DOHH2 (cell line): ENCODE measurements at regions not wholly inside any gene's neighbourhood (a gene's known extent, or its start where the extent isn't known, plus 50 kb on each side); places are given as distances from the start of the nearest gene placed in this dataset.

Experiments used
- EZH2phosphoT487 ChIP-seq: fragments of 200-600 bp; sonication (generic); IDR thresholded peaks from 2 replicates; pipeline ENCODE4 v1.6.1; 2017; ENCODE audit warnings: borderline replicate concordance, mild to moderate bottlenecking, antibody characterized with exemption, low read length, moderate library complexity, mixed read lengths
- TF ChIP-seq, protein P1 (sequence below): fragments of 200-600 bp; sonication (generic); IDR thresholded peaks from one replicate; pipeline ENCODE4 v1.5.1; 2014; ENCODE audit warnings: antibody characterized with exemption, mild to moderate bottlenecking, low read depth, low read length; ENCODE audit not compliant: poor library complexity, severe bottlenecking

DNA sequence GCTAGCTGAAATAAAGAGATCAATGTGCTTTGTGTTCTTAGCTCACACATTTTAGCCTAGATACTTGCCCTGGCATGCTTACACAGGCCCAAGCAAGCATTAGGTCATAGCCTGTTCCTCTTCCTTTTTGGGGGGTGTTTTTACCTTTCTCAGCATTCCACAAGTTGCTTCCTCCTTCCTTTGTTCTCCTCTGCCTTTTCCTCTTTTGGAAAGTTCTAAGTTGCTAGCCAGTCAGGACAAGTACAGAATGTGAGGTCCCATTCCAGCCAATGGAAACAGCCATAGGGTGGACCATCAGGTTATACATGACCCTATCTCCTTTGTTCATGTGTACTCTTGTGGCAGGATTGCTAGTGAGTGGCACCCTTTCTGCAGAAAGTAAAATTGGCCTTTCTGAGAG is 154.9 kb downstream of the RASSF9 start:
- TF ChIP-seq, protein P1, sequence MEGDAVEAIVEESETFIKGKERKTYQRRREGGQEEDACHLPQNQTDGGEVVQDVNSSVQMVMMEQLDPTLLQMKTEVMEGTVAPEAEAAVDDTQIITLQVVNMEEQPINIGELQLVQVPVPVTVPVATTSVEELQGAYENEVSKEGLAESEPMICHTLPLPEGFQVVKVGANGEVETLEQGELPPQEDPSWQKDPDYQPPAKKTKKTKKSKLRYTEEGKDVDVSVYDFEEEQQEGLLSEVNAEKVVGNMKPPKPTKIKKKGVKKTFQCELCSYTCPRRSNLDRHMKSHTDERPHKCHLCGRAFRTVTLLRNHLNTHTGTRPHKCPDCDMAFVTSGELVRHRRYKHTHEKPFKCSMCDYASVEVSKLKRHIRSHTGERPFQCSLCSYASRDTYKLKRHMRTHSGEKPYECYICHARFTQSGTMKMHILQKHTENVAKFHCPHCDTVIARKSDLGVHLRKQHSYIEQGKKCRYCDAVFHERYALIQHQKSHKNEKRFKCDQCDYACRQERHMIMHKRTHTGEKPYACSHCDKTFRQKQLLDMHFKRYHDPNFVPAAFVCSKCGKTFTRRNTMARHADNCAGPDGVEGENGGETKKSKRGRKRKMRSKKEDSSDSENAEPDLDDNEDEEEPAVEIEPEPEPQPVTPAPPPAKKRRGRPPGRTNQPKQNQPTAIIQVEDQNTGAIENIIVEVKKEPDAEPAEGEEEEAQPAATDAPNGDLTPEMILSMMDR, result no peak
- no peak for TF ChIP-seq EZH2phosphoT487
